ENCODE measurements at regions not wholly inside any gene's neighbourhood (a gene's known extent, or its start where the extent isn't known, plus 50 kb on each side); places are given as distances from the start of the nearest gene placed in this dataset.

GRCh38 chr15:87219650-87220615 lies 1036.6 kb downstream of the NTRK3 start:
- peak; percentile 21 for DNase-seq

- DNase-seq, result no peak
Observed at GRCh38 chr15:87215100-87215499, 1041.4 kb downstream of the NTRK3 start.

- DNase-seq, result no peak
Observed at GRCh38 chr15:87213626-87214025, 1042.9 kb downstream of the NTRK3 start.

GRCh38 chr15:87212041-87212440 lies 1044.5 kb downstream of the NTRK3 start:
- DNase-seq, result no peak

- DNase-seq, result no peak
Observed at GRCh38 chr15:87211547-87211946, 1045.0 kb downstream of the NTRK3 start.

GRCh38 chr15:87209891-87210689 lies 1046.4 kb downstream of the NTRK3 start:
- DNase-seq, result no peak

- peak; percentile 15 for DNase-seq
Observed at GRCh38 chr15:87207990-87208580, 1048.5 kb downstream of the NTRK3 start.

- no peak for DNase-seq
Observed at GRCh38 chr15:87207251-87207650, 1049.3 kb downstream of the NTRK3 start.

GRCh38 chr15:87201986-87202385 lies 1054.6 kb downstream of the NTRK3 start:
- DNase-seq, result no peak

- DNase-seq, result no peak
Observed at GRCh38 chr15:87200149-87200548, 1056.4 kb downstream of the NTRK3 start.

GRCh38 chr15:87197981-87198380 lies 1058.6 kb downstream of the NTRK3 start:
- DNase-seq, result no peak

GRCh38 chr15:87196498-87196897 lies 1060.0 kb downstream of the NTRK3 start:
- DNase-seq, result no peak

GRCh38 chr15:87193481-87193880 lies 1063.1 kb downstream of the NTRK3 start:
- DNase-seq, result no peak

- no peak for DNase-seq
Observed at GRCh38 chr15:87167706-87168105, 1088.0 kb downstream of the AGBL1 start.

- no peak for DNase-seq
Observed at GRCh38 chr15:87167055-87167454, 1087.4 kb downstream of the AGBL1 start.

- no peak for DNase-seq
Observed at GRCh38 chr15:87155771-87156170, 1076.1 kb downstream of the AGBL1 start.

- no peak for DNase-seq
Observed at GRCh38 chr15:87154761-87155160, 1075.1 kb downstream of the AGBL1 start.

- no peak for DNase-seq
Observed at GRCh38 chr15:87151202-87151748, 1071.6 kb downstream of the AGBL1 start.

GRCh38 chr15:87145696-87146095 lies 1066.0 kb downstream of the AGBL1 start:
- no peak for DNase-seq

GRCh38 chr15:87144775-87145174 lies 1065.1 kb downstream of the AGBL1 start:
- DNase-seq, result no peak

GRCh38 chr15:87142096-87142495 lies 1062.4 kb downstream of the AGBL1 start:
- no peak for DNase-seq

- no peak for DNase-seq
Observed at GRCh38 chr15:87135109-87135508, 1055.4 kb downstream of the AGBL1 start.

GRCh38 chr15:87133704-87134103 lies 1054.0 kb downstream of the AGBL1 start:
- DNase-seq, result no peak

All from T1000 (cell line).